ENCODE measurements at regions not wholly inside any gene's neighbourhood (a gene's known extent, or its start where the extent isn't known, plus 50 kb on each side); places are given as distances from the start of the nearest gene placed in this dataset.

- no peak for TF ChIP-seq CTCF (conservative IDR thresholded peaks at IDR 0.05; ENCODE audit: low read depth, low read length)
- no peak for TF ChIP-seq EZH2 (IDR thresholded peaks at IDR 0.05; ENCODE audit: low read length, unreplicated experiment)
These were observed 723.7 kb upstream of the SLC35B3 start for GRCh38 chr6:9159051-9159450.

Data from PC-3 (cell line).